ENCODE measurements at regions not wholly inside any gene's neighbourhood (a gene's known extent, or its start where the extent isn't known, plus 50 kb on each side); places are given as distances from the start of the nearest gene placed in this dataset.

GRCh38 chr3:56874269-56874668 is 72.5 kb upstream of the ARHGEF3 start:
- TF ChIP-seq CTCF (IDR thresholded peaks at IDR 0.05) (no peak), POLR2AphosphoS5 (IDR thresholded peaks at IDR 0.05) (no peak), EP300 (IDR thresholded peaks at IDR 0.05) (no peak)
